ENCODE measurements at regions not wholly inside any gene's neighbourhood (a gene's known extent, or its start where the extent isn't known, plus 50 kb on each side); places are given as distances from the start of the nearest gene placed in this dataset.
"Not testable (repeated sequence)": the region's sequence is repeated elsewhere in the genome, so short reads cannot be mapped to it uniquely, and the experiment has no call there.

DNA sequence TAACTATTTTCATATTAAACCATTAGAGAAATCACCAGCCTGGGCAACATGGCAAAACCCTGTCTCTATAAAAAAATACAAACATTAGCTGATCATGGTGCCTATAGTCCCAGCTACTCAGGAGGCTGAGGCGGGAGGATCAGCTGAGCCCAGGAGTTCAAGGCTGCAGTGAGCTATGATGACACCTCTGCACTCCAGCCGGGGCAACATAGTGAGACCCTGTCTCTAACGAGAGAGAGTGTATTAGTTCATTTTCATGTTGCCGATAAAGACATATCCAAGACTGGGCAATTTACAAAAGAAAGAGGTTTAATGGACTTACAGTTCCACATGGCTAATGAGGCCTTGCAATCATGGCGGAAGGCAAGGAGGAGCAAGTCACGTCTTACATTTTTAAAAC is 102.1 kb upstream of the IL12A start:
- TF ChIP-seq, protein P1, sequence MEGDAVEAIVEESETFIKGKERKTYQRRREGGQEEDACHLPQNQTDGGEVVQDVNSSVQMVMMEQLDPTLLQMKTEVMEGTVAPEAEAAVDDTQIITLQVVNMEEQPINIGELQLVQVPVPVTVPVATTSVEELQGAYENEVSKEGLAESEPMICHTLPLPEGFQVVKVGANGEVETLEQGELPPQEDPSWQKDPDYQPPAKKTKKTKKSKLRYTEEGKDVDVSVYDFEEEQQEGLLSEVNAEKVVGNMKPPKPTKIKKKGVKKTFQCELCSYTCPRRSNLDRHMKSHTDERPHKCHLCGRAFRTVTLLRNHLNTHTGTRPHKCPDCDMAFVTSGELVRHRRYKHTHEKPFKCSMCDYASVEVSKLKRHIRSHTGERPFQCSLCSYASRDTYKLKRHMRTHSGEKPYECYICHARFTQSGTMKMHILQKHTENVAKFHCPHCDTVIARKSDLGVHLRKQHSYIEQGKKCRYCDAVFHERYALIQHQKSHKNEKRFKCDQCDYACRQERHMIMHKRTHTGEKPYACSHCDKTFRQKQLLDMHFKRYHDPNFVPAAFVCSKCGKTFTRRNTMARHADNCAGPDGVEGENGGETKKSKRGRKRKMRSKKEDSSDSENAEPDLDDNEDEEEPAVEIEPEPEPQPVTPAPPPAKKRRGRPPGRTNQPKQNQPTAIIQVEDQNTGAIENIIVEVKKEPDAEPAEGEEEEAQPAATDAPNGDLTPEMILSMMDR (IDR thresholded peaks at IDR 0.05) = not testable (repeated sequence)
- TF ChIP-seq POLR2A (IDR thresholded peaks at IDR 0.05) = not testable (repeated sequence)

All from adrenal gland (tissue), 5 donors.